ENCODE measurements at regions not wholly inside any gene's neighbourhood (a gene's known extent, or its start where the extent isn't known, plus 50 kb on each side); places are given as distances from the start of the nearest gene placed in this dataset.
"Not testable (repeated sequence)": the region's sequence is repeated elsewhere in the genome, so short reads cannot be mapped to it uniquely, and the experiment has no call there.

- no peak for DNase-seq
These were observed 1443.9 kb downstream of the SUCLG1 start for GRCh38 chr2:83015035-83015715.

GRCh38 chr2:83014462-83014861, 1444.6 kb downstream of the SUCLG1 start:
- DNase-seq, result no peak

- DNase-seq, result no peak
These were observed 1452.1 kb downstream of the SUCLG1 start for GRCh38 chr2:83006961-83007360.

- no peak for DNase-seq
These were observed 1455.5 kb downstream of the SUCLG1 start for GRCh38 chr2:83003555-83003954.

- no peak for DNase-seq
These were observed 1456.4 kb downstream of the SUCLG1 start for GRCh38 chr2:83002706-83003105.

GRCh38 chr2:82998781-82999180, 1460.3 kb downstream of the SUCLG1 start:
- DNase-seq, result no peak

- DNase-seq, result no peak
These were observed 1462.9 kb downstream of the SUCLG1 start for GRCh38 chr2:82996217-82996616.

GRCh38 chr2:82994151-82994550, 1464.9 kb downstream of the SUCLG1 start:
- DNase-seq, result no peak

- no peak for DNase-seq
These were observed 1465.5 kb downstream of the SUCLG1 start for GRCh38 chr2:82993609-82994008.

- DNase-seq, result no peak
These were observed 1466.1 kb downstream of the SUCLG1 start for GRCh38 chr2:82992968-82993367.

- DNase-seq, result not testable (repeated sequence)
These were observed 1471.4 kb downstream of the SUCLG1 start for GRCh38 chr2:82987706-82988105.

GRCh38 chr2:82986899-82987298, 1472.2 kb downstream of the SUCLG1 start:
- DNase-seq, result no peak

GRCh38 chr2:82985572-82986197, 1473.4 kb downstream of the SUCLG1 start:
- no peak for DNase-seq

GRCh38 chr2:82968358-82968757, 1490.7 kb downstream of the SUCLG1 start:
- no peak for DNase-seq

- no peak for DNase-seq
These were observed 1494.7 kb downstream of the SUCLG1 start for GRCh38 chr2:82964341-82964740.

- DNase-seq, result no peak
These were observed 1499.4 kb downstream of the SUCLG1 start for GRCh38 chr2:82959727-82960126.

- no peak for DNase-seq
These were observed 1504.2 kb downstream of the SUCLG1 start for GRCh38 chr2:82954868-82955267.

- DNase-seq, result no peak
These were observed 1519.9 kb downstream of the SUCLG1 start for GRCh38 chr2:82939211-82939610.

GRCh38 chr2:82938321-82938845, 1520.7 kb downstream of the SUCLG1 start:
- not testable (repeated sequence) for DNase-seq

- no peak for DNase-seq
These were observed 1545.5 kb downstream of the SUCLG1 start for GRCh38 chr2:82913566-82913965.

GRCh38 chr2:82896117-82896516, 1563.0 kb downstream of the SUCLG1 start:
- DNase-seq, result no peak

- no peak for DNase-seq
These were observed 1565.9 kb downstream of the SUCLG1 start for GRCh38 chr2:82893190-82893589.

GRCh38 chr2:82879803-82880202, 1579.3 kb downstream of the SUCLG1 start:
- no peak for DNase-seq

GRCh38 chr2:82875858-82876257, 1583.2 kb downstream of the SUCLG1 start:
- DNase-seq, result no peak

- DNase-seq, result no peak
These were observed 1601.1 kb downstream of the SUCLG1 start for GRCh38 chr2:82857967-82858366.
